OCI-LY7 (cell line): ENCODE measurements at regions not wholly inside any gene's neighbourhood (a gene's known extent, or its start where the extent isn't known, plus 50 kb on each side); places are given as distances from the start of the nearest gene placed in this dataset.

Experiments used
- BruUV-seq: library from RNA; stranded (reverse); fragments of 400-500 nt; replicated peaks from 2 replicates; lab custom pipeline; 2021; lab: Mats Ljungman, UMichigan
- CTCF ChIA-PET: fragments of 300-600 bp; sonication (Branson Sonifier 250); formaldehyde crosslinking; loops from one replicate; lab custom pipeline; 2022; ENCODE audit warnings: antibody characterized with exemption; ENCODE audit not compliant: unreplicated experiment; lab: Charles Lee
- POLR2A ChIA-PET: fragments of 300-600 bp; sonication (Branson Sonifier 250); formaldehyde crosslinking; loops from one replicate; lab custom pipeline; 2022; ENCODE audit warnings: antibody characterized with exemption; lab: Charles Lee
- DNase-seq: peaks from one replicate; pipeline ENCODE4 v3.0.0-alpha.2; 2015; ENCODE audit warnings: low spot score
- H2AFZ ChIP-seq: fragments of 200-600 bp; sonication (generic), shearing (Covaris generic); 2 replicates; pipeline ENCODE4 v1.6.1; 2014; ENCODE audit warnings: mild to moderate bottlenecking, antibody characterized with exemption, low read length, moderate library complexity
- H3K27ac ChIP-seq: fragments of 200-600 bp; sonication (generic); 2 replicates; pipeline ENCODE4 v1.5.1; 2014; ENCODE audit warnings: mixed run types, low read depth, mild to moderate bottlenecking, moderate library complexity, low read length, inconsistent platforms; ENCODE audit not compliant: poor library complexity, severe bottlenecking
- H3K36me3 ChIP-seq: fragments of 200-600 bp; sonication (generic); 2 replicates; pipeline ENCODE4 v1.6.1; 2014; ENCODE audit warnings: mild to moderate bottlenecking, antibody characterized with exemption, low read length, moderate library complexity, mixed read lengths; ENCODE audit not compliant: insufficient read depth
- H3K4me1 ChIP-seq: fragments of 200-600 bp; sonication (generic); 2 replicates; pipeline ENCODE4 v1.5.1; 2014; ENCODE audit warnings: mild to moderate bottlenecking, low read length; ENCODE audit not compliant: insufficient read depth, poor library complexity, severe bottlenecking
- H3K4me2 ChIP-seq: fragments of 200-600 bp; sonication (generic); 2 replicates; pipeline ENCODE4 v1.6.1; 2014; ENCODE audit warnings: mild to moderate bottlenecking, low read length
- H3K4me3 ChIP-seq: fragments of 200-600 bp; sonication (generic); 2 replicates; pipeline ENCODE4 v1.5.1; 2014; ENCODE audit warnings: mild to moderate bottlenecking, low read depth, low read length; ENCODE audit not compliant: poor library complexity, severe bottlenecking
- H3K79me2 ChIP-seq: fragments of 200-600 bp; sonication (generic); 2 replicates; pipeline ENCODE4 v1.6.1; 2016; ENCODE audit warnings: low read depth, mild to moderate bottlenecking, low read length, moderate library complexity, mixed read lengths; ENCODE audit not compliant: insufficient read depth
- H3K9me2 ChIP-seq: fragments of 200-600 bp; sonication (generic); 2 replicates; pipeline ENCODE4 v1.6.1; 2016; ENCODE audit warnings: mild to moderate bottlenecking, low read length, mixed read lengths; ENCODE audit not compliant: insufficient read depth
- H3K9me3 ChIP-seq: fragments of 200-600 bp; sonication (generic); 2 replicates; pipeline ENCODE4 v1.6.1; 2014; ENCODE audit warnings: mild to moderate bottlenecking, mixed run types, low read length, mixed read lengths
- H4K20me1 ChIP-seq: fragments of 200-600 bp; sonication (generic); 2 replicates; pipeline ENCODE4 v1.6.1; 2014; ENCODE audit warnings: mild to moderate bottlenecking, antibody characterized with exemption, low read length, moderate library complexity, mixed read lengths; ENCODE audit not compliant: insufficient read depth
- CTCF ChIP-seq: fragments of 200-600 bp; sonication (generic); conservative IDR thresholded peaks from 2 replicates; pipeline ENCODE4 v1.5.1; 2014; ENCODE audit warnings: mild to moderate bottlenecking, antibody characterized with exemption, low read length, moderate library complexity, mixed read lengths
- EZH2phosphoT487 ChIP-seq: fragments of 200-600 bp; sonication (generic); IDR thresholded peaks from 2 replicates; pipeline ENCODE4 v1.6.1; 2018; ENCODE audit warnings: low read depth, borderline replicate concordance, mild to moderate bottlenecking, mixed run types, antibody characterized with exemption, low read length, moderate library complexity, mixed read lengths
- intact Hi-C: fragments of 100-400 bp; cut with micrococcal nuclease; formaldehyde crosslinking; loops from one replicate; pipeline ENCODE4 v1.10.0; 2022; ENCODE audit not compliant: unreplicated experiment

- BruUV-seq: no TSS peak
- H3K4me1 ChIP-seq: no peaks in the 10 kb centered on the region
- H3K9me3 ChIP-seq: no peaks in the 10 kb centered on the region
- no peak overlapping the region for H3K27ac ChIP-seq
- intact Hi-C loops: no loop called here
- ChIA-PET POLR2A (no interaction called here), CTCF (no interaction called here)
- H3K4me3 ChIP-seq: no peak overlapping the region
- H3K9me2 ChIP-seq: no peaks in the 10 kb centered on the region
- TF ChIP-seq CTCF (no peak), EZH2phosphoT487 (no peak)
- no peak for DNase-seq
- H4K20me1 ChIP-seq: no peaks in the 10 kb centered on the region
- no peaks in the 10 kb centered on the region for H3K36me3 ChIP-seq
- H3K4me2 ChIP-seq: no peak overlapping the region
- no peak overlapping the region for H2AFZ ChIP-seq
- no peaks in the 10 kb centered on the region for H3K79me2 ChIP-seq
These were observed 85.7 kb downstream of the CCDC71L start for GRCh38 chr7:106575138-106575823.

- Histone ChIP-seq H3K9me3 (no peaks in the 10 kb centered on the region), H3K4me1 (no peaks in the 10 kb centered on the region), H4K20me1 (no peaks in the 10 kb centered on the region), H3K4me3 (no peak overlapping the region), H3K36me3 (no peaks in the 10 kb centered on the region), H3K27ac (no peak overlapping the region), H2AFZ (no peak overlapping the region), H3K4me2 (no peak overlapping the region), H3K79me2 (no peaks in the 10 kb centered on the region), H3K9me2 (no peaks in the 10 kb centered on the region)
- ChIA-PET CTCF (no interaction called here), POLR2A (no interaction called here)
- intact Hi-C loops: no loop called here
- DNase-seq: no peak
- TF ChIP-seq EZH2phosphoT487 (no peak), CTCF (no peak)
- BruUV-seq: no TSS peak
These were observed 87.2 kb downstream of the CCDC71L start for GRCh38 chr7:106573738-106574137.

GRCh38 chr7:106573125-106573663, 87.8 kb downstream of the CCDC71L start:
- no peaks in the 10 kb centered on the region for H3K36me3 ChIP-seq
- H3K9me2 ChIP-seq: no peaks in the 10 kb centered on the region
- POLR2A ChIA-PET: no interaction called here
- H3K4me1 ChIP-seq: no peaks in the 10 kb centered on the region
- H2AFZ ChIP-seq: no peak overlapping the region
- no peaks in the 10 kb centered on the region for H3K9me3 ChIP-seq
- no TSS peak for BruUV-seq
- no peak for DNase-seq
- TF ChIP-seq EZH2phosphoT487 (no peak), CTCF (no peak)
- CTCF ChIA-PET: interaction anchor here (0.7 kb wide), 1 partner anchor 19 kb away, joined by 3 read pairs; no protein-coding TSS in a partner anchor
- no peak overlapping the region for H3K4me3 ChIP-seq
- H4K20me1 ChIP-seq: no peaks in the 10 kb centered on the region
- intact Hi-C loops: no loop called here
- H3K27ac ChIP-seq: no peak overlapping the region
- H3K4me2 ChIP-seq: no peak overlapping the region
- no peaks in the 10 kb centered on the region for H3K79me2 ChIP-seq
